HG03442 (cell line): ENCODE measurements at regions not wholly inside any gene's neighbourhood (a gene's known extent, or its start where the extent isn't known, plus 50 kb on each side); places are given as distances from the start of the nearest gene placed in this dataset.
"Not testable (repeated sequence)": the region's sequence is repeated elsewhere in the genome, so short reads cannot be mapped to it uniquely, and the experiment has no call there.

Source experiments
- ATAC-seq: cut with Tn5 transposase; IDR thresholded peaks from one replicate; pipeline ENCODE4 v1.9.1; 2021; ENCODE audit warnings: mild to moderate bottlenecking, moderate library complexity; ENCODE audit not compliant: unreplicated experiment

DNA sequence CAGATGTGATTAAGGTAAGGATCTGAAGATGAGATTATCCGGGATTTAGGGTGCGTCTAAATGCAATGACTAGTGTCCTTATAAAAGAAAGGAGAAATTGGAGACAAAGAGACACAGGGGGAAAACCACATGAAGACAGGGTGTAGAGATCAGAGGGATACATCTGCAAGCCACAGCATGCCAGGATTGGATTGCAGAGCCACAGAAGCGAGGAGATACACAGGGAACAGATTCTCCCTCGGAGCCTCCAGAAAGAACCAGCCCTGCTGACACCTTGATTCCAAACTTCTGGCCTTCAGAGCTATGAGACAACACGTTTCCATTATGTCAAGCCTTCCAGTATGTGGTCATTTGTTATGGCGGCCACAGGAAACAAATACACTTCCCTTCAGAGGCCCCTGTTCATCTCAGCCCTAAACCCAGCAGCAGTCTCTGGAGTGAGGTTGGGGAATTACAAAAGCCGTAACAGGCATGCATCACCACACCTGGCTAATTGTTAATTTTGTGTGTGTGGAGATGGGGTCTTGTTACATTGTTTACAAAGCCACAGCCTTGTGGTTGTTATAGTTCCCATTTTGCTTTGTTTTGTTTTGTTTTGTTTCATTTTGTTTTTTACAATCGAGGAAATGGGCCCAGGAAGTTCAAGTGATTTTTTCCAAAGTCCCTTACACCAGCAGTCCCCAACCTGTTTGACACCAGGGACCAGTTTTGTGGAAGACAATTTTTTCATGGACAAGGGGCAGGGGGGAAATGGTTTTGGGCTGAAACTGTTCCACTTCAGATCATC is 51.6 kb upstream of the LYRM9 start:
- peak; percentile 48 for ATAC-seq

DNA sequence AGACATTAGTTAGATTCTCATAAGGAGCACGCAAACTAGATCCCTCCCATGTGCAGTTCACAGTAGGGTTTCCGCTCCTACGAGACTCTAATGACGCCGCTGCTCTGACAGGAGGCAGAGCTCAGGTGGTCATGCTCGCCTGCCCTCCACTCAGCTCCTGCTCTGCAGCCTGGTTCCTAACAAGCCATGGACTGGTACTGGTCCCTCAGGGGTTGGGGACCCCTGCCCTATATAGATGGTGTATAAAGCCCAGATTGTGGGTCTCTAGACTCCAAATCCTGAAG is 52.1 kb upstream of the LYRM9 start:
- peak; percentile 38 for ATAC-seq

DNA sequence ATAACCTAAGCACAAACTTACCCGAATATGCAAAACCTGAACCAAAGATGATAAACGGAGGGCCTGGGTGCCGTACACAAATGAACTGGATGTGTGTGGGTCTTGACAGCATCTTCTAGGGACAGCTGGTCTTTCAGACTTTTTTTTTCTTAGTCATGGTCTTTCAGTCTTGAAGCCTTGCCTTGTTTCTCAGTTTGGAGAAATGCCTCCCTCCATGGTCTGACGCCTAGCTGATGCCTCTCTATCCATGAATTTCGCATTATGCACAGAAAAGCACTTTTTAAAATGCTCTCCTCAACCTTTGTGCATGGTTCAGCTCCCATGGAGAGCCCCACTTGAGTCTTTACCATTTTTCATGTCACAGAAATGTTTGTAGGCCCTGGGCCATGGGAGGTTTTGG is 52.8 kb upstream of the LYRM9 start:
- no peak for ATAC-seq

DNA sequence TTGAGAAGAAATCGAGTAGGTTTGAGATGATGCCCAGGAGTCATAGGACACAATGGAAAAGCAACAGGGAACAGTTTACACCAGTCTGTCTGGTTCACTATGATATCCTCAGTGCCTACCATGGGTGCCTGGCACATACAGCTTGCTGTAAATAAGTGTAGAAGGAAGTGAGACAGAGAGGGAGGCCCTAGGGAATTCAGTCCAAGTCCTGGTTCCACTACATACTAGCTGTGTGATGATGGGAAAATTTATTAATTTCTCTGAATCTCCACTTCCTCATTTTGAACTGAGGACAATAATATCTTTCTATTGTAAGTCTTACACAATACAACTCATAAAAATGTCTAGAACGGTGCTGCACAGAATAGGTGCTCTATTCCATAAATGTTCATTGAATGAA is 53.3 kb upstream of the LYRM9 start:
- ATAC-seq: no peak

DNA sequence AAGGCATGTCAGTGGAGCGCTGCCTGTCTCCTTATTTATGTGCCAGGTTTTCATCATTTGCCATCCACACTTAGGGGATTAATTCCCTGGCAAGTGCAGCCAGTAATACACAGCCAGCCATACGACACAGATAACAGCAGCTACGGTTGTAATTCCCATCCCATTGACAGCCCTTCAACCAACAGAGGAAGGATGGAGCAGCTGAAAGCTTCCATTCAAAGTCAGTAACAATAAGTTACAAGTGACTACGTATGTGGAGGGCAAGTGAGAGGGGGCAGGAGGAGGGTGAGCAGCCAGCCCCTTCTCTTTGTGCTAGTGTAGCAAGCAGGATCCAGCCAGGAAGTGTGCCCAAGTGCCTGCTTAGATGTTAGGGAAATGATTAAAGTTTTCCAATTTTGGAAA is 53.8 kb upstream of the LYRM9 start:
- ATAC-seq: no peak

DNA sequence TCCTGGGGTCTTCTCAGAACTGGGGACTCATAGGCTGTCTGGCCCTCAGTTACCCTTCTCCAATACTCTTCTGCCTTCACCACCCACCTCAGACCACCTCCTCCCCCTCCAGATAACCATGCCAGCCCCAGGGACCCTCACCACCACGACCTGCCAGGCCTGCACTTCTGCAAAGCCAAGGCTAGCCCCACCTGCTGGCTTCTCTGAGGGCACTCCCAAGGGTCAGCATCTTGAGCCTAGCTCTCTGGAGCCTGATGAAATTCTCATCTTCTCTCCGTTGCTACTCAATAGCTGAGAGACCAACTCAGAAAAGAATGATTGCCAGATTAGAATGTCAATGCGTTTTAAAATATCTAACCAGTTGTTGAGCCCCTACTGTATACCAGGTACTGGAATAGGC is 56.1 kb upstream of the LYRM9 start:
- ATAC-seq: no peak

DNA sequence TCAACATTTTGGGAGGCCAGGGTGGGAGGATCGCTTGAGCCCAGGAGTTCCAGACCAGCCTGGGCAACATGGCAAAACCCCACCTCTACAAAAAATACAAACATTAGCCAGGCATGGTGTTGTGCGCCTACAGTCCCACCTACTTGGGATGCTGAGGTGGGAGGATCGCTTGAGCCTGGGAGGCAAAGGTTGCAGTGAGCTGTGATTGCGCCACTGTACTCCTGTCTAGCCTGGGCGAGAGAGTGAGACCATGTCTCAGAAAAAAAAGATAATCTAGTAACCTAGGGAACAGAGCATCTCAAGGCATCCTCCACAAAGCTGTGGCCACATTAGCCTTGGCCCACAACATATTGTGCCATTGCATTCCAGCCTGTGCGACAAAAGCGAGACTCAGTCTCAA is 57.1 kb upstream of the LYRM9 start:
- not testable (repeated sequence) for ATAC-seq

DNA sequence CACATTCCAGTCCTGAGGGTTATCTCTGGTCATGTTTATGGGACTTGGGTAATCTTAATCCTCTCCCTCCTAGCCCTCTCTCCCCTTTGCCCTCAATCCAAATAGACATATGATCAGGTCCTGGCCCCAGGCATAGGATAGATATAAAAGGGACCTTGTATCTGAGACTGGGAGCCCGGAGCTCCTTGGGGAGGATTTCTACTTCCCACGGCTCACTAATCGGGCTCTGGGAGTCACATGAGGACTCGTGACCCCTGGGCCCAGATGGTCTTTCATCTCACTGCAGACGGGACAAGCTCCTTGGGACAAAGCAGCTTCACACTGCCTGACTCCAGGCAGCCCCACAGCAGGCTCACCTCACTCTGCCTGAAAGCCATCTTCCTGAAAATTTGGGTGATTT is 57.8 kb upstream of the LYRM9 start:
- ATAC-seq: no peak

DNA sequence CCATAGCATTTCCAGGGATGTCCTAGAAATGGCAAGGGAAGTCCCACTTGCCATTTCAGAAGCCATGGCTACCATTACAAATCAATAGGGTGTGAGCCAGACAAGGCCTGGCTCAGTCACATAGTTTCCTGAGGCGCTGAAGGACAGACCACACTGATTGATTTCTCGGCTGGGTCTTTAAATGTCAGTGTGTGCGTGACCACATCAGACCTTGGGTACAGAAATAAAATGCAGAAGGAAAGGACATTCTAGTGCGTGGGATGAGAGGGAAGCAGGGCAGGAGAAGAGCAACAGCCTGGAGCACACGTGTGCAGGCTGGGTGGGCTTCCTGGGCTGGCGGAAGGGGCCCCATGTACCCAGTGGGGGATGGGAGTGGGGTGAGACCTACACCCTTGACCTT is 58.7 kb upstream of the LYRM9 start:
- no peak for ATAC-seq

DNA sequence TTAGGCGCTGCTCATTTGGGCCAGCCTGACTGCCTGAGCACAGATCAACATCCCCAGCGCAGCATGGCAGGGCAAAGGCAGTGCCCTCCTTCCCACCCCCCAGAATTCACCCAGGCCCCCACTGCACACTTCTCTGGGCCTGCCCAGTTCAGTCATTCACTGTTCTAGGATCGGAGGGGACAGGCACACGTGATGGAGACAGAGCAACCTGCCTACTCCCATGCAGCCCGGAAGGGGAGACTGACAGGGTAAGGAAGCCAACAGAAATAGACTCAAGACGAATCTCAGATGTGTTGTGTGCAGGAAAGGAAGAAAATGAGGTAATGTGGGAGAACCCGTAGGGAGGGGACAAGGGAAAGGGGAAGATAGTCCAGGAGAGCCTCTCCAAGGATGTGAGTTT is 59.2 kb upstream of the LYRM9 start:
- ATAC-seq: no peak

DNA sequence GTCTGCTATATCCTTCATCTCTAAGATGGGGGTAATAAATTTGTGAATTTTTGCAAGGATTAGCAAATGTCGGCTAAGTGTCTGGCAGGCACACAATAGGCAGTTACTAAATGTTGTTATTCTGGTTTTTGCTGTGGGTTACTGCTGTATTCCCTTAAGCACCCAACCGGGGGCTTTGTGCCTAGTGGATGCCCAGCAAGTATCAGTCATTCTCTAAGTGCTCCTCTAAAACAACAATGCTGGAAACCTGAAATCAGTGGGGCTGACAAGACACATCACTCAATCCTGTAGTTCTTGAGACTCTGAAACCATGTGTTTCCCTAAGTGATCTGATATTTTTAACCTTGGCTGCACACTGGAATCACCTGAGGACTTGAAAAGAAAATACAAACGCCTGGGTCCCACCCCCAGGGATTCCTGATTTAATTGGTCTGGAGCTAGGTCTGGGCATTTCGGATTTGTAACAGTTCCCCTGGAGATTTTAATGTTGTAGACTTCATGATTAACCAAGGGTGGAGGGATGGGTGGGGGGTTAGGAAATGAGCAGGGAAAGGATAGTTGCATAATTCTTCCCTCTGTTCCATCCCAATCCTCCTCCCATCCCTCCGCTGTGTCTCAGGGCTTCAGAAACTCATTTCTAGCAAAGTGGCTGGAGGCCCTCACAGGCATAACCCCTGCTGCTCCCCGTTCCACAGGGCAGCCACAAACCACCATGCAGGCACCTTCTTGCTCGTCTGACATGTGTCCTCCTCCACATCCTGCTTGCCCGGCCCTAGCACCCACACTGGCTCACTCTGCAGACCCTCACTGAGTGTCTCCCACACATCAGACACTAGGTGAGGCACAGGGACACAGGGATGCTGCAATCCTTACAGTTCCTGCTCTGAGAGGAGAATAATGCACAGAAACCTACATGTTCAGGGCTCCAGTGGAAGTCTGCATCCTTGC is 61.7 kb upstream of the LYRM9 start:
- ATAC-seq: no peak

DNA sequence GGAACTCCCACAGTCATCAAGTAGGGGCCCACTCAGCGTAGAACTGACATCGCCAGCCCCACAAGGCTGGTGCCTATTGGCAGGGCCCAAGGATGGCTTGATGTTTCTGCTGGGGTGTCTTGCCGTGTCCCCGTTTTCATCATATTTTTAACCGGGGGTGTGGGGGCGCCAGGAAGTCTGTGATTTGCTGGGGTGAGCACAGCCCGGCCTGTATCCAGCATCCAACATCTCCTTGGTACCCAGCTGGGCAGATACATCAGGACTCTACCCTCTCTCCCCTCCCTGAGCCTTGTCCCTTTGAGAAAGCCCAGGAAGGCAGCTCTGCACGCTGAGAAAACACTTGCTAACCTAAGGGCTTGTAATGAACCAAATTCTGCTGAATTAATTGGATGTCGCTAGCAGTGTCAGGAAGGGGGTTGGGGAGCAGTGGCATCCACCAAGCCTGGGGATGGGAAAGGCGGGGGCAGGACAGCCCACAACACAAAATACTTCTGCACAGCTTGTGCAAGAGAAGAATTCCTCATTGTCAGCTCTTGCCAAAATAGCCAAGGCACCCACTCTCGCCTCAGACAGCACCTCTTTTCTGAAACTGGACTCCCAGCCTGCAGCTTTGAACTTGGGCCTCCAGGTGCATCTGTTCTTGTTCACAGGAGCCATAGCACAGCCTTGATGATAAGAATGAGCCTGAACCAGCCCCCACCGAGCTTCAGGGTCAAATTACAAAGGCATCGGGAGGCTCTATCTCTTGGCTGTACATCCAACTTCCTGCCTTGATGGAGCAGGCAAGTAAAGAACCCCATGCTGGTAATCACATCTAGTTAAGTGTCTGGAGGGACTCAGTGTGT is 63.7 kb upstream of the LYRM9 start:
- no peak for ATAC-seq

DNA sequence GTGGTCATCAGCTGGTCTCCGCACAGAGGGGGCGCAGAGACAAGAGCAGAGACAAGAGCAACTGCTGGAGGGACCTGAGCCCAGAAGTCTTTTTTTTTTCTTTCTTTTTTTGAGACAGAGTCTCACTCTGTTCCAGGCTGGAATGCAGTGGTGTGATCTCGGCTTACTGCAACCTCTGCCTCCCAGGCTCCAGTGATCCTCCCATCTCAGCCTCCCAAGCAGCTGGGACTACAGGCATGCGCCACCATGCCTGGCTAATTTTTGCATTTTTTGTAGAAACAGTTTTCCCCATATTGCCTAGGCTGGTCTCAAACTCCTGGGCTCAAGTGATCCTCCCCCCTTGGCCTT is 64.3 kb upstream of the LYRM9 start:
- not testable (repeated sequence) for ATAC-seq

DNA sequence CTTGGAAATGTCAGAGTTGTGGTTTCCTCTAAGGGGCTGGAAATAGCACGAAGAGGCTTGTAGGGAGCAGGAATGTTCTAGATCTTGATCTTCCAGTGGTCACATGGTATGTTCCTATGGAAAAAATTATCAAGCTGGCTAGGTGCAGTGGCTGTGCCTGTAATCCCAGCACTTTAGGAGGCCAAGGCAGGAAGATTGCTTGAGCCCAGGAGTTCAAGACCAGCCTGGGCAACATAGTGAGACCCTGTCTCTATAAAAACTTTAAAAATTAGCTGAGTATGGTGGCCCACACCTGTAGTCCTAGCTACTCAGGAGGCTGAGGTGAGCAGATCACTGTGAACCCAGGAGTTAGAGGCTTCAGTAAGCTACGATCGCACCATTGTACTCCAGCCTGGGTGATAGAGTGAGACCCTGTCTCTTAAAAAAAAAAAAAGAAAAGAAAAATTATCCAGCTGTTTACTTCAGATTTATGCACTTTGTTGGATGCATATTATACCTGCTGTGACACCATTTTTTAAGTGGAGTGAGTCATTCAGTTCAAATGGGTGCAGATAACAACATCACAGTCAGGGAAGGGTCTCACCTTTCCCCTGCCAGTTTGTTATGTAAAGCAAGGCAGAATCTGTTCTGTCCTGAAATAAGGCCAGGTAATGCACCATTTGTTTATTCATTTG is 65.7 kb upstream of the LYRM9 start:
- no peak for ATAC-seq

DNA sequence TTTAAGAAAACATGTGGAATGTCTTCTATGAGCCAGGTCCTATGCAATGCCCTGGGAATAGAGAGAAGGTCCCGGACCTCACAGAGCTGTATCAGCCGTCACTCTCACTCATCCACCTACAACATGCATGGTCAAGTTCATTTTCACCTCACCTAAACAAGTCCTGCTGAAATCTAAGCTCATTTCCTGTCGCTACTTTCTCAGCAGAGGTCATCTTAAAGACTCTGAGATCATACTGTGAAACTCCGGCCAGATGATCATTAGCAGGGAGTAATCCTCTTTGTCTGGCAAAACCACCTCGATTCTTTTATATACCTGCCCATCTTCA is 66.2 kb upstream of the LYRM9 start:
- no peak for ATAC-seq

DNA sequence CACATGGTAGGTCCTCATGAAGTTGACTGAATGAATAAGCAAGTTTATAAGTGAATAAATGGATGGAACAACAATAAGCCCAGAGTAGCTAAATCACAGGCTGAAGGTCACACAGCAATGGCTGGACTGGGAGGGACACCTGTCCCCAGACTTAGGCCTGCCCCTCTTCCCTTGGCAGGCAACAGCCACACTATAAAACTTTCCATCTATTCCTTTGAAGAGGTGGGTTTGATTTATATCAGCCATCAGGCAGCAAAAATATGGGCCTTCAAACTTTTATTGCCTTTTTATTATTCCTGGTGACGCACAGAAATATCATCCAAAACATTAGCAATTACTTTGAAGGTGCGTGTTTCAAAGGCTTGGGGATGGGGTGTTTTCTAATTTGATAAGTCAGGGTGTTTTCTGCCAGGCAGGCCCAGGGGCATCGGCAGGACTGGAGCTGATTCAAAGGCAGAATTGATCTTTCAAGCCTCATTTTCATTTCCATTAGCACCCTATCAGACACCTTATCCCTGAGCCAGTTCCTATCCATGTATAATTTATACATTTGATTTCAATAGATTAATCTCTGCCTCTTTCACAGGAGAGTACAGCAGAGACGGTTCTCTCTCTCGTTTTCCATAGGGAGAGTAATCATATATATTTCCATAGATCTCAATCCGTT is 67.2 kb upstream of the LYRM9 start:
- no peak for ATAC-seq

DNA sequence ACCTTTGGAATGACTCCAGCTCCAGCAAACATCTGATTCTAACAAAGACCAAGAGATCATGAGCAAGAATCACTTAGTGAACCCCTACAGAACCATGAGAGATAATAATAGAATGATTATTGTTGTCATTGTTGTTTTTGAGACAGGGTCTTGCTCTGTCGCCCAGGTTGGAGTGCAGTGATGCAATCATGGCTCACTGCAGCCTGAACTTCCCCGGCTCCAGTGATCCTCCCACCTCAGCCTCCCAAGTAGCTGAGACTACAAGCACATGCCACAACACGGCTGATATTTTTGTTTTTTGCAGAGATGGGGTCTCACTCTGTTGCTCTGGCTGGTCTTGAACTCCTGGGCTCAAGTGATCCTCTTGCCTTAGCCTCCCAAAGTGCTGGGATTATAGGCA is 69.4 kb upstream of the LYRM9 start:
- ATAC-seq: not testable (repeated sequence)

DNA sequence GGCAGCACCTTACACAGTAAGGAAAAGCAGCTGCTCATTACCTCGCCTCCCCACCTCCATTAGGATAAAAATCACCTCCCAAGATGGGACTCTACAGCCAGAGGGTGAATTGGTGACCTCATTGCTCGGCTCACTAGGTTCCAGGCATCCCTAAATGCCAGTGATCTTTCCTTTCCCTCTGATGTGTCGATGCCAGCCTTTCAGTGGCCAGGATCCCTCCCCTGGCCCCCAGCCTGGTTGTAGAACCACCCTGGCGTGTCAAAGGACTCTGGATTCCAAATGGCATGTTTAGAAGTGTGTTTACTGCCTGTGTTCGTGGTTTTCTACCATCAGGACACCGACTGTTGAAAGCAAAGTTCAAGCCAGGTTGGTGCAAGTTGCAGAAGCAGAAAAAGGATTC is 72.1 kb upstream of the LYRM9 start:
- ATAC-seq: no peak

DNA sequence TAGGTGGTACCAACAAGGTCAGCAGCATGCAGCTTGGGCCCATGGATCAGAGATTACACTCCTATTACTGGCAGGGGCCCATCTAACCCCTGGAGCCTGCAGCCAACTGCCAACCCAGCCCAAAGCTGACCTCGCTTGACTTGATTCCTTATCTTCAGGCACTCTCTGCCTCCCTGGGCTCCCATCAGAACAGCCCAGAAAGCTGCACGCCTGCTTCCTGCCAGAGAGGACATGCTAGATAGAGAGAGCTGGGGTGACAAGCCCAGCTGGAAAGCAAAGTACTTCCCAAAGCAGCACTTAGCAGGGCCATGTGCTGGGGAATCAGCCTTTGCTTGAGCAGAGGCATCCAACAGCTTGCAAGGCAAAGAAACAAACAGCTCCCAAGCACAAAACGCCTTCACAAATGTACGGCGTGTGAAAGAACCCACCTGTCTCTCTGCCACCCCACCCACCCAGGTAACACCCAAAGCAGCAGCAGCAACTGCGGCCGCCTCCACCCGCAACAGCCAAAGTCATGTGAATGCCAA is 74.2 kb upstream of the NLK start:
- no peak for ATAC-seq

DNA sequence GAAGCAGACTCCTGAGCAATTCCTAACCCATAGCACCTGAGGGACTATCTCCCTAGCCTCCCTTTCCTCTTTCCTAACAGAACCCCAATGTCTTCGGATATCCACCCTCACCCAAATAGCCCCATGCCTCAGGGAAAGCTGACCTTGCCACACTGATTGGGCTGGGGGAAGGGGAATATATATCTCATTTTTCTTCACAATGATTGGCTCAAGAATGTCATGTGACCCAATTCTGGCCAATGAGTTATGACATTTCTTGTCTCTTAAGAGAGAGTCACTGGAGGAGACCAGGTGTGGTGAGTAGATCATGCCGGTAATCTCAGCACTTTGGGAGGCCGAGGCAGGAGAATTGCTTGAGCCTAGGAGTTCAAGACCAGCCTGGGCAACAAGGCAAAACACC is 71.9 kb upstream of the NLK start:
- ATAC-seq: no peak
